ENCODE measurements at regions not wholly inside any gene's neighbourhood (a gene's known extent, or its start where the extent isn't known, plus 50 kb on each side); places are given as distances from the start of the nearest gene placed in this dataset.

DNA sequence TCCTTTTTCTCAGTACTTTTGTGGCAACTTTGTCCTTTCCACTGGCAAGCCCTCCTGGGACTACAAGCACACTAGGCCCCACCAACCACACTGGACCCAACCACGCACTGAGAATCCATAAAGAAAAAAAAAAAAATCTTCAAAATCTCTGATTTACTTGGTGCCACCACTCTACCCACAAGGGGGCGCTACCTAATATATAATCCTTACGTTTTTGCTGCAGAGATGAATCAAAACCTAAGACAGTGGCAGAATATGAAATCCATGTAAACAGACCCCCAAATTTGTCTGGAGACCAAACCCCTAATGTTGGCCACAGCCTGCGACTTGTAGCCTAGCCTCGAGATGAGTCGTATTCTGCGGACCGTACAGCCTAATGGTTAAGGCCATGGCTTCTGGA is 63.5 kb upstream of the ARHGAP36 start:
- H3K36me3 ChIP-seq (replicated peaks) = no peaks in the 10 kb centered on the region
- no peak overlapping the region for H3K27ac ChIP-seq
- H3K27me3 ChIP-seq (replicated peaks) = no peaks in the 10 kb centered on the region
- TF ChIP-seq, protein P1, sequence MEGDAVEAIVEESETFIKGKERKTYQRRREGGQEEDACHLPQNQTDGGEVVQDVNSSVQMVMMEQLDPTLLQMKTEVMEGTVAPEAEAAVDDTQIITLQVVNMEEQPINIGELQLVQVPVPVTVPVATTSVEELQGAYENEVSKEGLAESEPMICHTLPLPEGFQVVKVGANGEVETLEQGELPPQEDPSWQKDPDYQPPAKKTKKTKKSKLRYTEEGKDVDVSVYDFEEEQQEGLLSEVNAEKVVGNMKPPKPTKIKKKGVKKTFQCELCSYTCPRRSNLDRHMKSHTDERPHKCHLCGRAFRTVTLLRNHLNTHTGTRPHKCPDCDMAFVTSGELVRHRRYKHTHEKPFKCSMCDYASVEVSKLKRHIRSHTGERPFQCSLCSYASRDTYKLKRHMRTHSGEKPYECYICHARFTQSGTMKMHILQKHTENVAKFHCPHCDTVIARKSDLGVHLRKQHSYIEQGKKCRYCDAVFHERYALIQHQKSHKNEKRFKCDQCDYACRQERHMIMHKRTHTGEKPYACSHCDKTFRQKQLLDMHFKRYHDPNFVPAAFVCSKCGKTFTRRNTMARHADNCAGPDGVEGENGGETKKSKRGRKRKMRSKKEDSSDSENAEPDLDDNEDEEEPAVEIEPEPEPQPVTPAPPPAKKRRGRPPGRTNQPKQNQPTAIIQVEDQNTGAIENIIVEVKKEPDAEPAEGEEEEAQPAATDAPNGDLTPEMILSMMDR (IDR thresholded peaks at IDR 0.05; ENCODE audit: low read depth, low read length, missing control alignments) = peak; percentile 56
- no peak overlapping the region for H3K4me3 ChIP-seq (ENCODE audit: low read depth, low read length)
- in situ Hi-C loops (cut with HindIII; ENCODE audit: low pct_ligation_motif_present, low sequenced_read_pairs) = no loop called here
- peak; percentile 20 for DNase-seq

DNA sequence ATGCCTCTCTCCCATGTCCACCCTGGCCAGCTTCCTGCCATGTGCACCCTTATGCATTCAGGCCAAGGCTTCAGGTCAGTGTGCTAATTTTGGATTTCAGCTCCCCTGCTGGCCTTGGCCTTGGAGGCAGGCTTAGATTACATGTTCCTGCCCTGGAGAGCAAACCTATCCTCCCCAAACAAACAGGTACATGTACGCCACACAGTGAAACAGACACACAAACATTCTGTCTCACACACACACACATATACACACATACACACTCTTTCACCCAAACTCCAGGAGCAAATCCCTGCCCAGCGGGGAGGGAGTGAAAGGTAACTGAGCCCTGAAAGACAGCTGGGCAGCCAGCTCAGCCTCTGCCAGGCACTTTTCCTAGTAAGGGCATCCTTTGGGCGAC is 62.7 kb upstream of the ARHGAP36 start:
- in situ Hi-C loops (cut with HindIII; ENCODE audit: low pct_ligation_motif_present, low sequenced_read_pairs) = no loop called here
- H3K27me3 ChIP-seq (replicated peaks) = no peaks in the 10 kb centered on the region
- no peak overlapping the region for H3K4me3 ChIP-seq (ENCODE audit: low read depth, low read length)
- DNase-seq = no peak
- TF ChIP-seq, protein P1 (IDR thresholded peaks at IDR 0.05; ENCODE audit: low read depth, low read length, missing control alignments) = no peak
- H3K36me3 ChIP-seq (replicated peaks) = no peaks in the 10 kb centered on the region
- H3K27ac ChIP-seq = no peak overlapping the region

DNA sequence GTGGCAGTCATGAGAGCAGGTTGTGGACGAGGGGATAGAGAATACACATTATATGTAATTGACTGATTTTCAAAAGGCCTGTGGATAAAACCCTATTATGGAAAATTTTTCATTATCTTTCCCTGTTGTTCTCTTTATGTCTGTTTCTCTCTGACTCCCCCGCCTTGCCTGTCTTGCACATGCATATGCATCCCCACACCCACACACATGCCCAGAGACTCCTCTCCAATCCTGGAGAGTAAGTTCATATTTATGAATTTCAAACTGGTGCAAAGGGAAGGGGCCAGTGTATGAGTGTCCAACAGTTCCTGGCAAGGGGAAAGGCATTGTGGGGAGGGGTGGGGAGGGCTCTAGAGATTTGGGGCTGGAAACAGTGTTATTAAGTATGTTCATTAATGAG is 60.8 kb upstream of the ARHGAP36 start:
- in situ Hi-C loops (cut with HindIII; ENCODE audit: low pct_ligation_motif_present, low sequenced_read_pairs) = no loop called here
- no peaks in the 10 kb centered on the region for H3K36me3 ChIP-seq (replicated peaks)
- H3K27ac ChIP-seq = no peak overlapping the region
- H3K4me3 ChIP-seq (ENCODE audit: low read depth, low read length) = no peak overlapping the region
- DNase-seq = no peak
- TF ChIP-seq, protein P1 (IDR thresholded peaks at IDR 0.05; ENCODE audit: low read depth, low read length, missing control alignments) = no peak
- H3K27me3 ChIP-seq (replicated peaks) = no peaks in the 10 kb centered on the region

DNA sequence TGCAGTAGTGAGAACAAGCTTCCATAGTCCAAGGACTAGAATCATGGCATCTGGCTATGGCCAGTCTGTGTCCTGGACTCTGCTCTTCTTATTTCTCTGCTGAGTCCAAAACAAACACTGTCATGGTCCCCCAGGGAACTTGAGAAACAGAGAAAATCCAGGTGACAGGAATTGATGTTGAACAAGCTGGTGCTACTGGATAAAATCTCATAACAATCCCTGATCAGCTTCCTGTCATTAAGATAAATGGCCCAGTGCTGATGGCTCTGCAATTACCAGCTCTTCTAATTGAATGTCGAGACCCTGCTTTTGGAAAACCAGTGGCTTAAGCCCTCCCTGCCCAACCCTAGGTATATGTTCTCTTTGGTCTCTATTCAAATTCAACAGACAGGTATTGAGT is 58.8 kb upstream of the ARHGAP36 start:
- Histone ChIP-seq H3K27ac (no peak overlapping the region), H3K27me3 (replicated peaks) (no peaks in the 10 kb centered on the region), H3K36me3 (replicated peaks) (no peaks in the 10 kb centered on the region), H3K4me3 (ENCODE audit: low read depth, low read length) (no peak overlapping the region)
- no peak for DNase-seq
- in situ Hi-C loops (cut with HindIII; ENCODE audit: low pct_ligation_motif_present, low sequenced_read_pairs) = no loop called here
- TF ChIP-seq, protein P1 (IDR thresholded peaks at IDR 0.05; ENCODE audit: low read depth, low read length, missing control alignments) = no peak
